WTC11 (cell line): ENCODE measurements at regions not wholly inside any gene's neighbourhood (a gene's known extent, or its start where the extent isn't known, plus 50 kb on each side); places are given as distances from the start of the nearest gene placed in this dataset.

ENCODE experiments used
- ATAC-seq: fragments of 200-7000 bp; cut with Tn5 transposase; 2 replicates; pipeline ENCODE4 v1.10.0; 2021; ENCODE audit warnings: mild to moderate bottlenecking, moderate library complexity
- CTCF ChIA-PET: fragments of 300-600 bp; sonication (Branson Sonifier 250); formaldehyde crosslinking; loops from one replicate; lab custom pipeline; 2021; ENCODE audit warnings: antibody characterized with exemption; lab: Charles Lee
- POLR2A ChIA-PET: fragments of 350-600 bp; sonication (Branson Sonifier 250); formaldehyde crosslinking; loops from one replicate; lab custom pipeline; 2021; ENCODE audit warnings: antibody characterized with exemption; lab: Charles Lee
- DNase-seq: peaks from one replicate; pipeline ENCODE4 v3.0.0; 2021; ENCODE audit warnings: low spot score
- H3K27ac Mint-ChIP-seq: 2 replicates; pipeline ENCODE4 v1.8.0; 2021; ENCODE audit warnings: mixed read lengths
- H3K27me3 Mint-ChIP-seq: 2 replicates; pipeline ENCODE4 v1.8.0; 2021; ENCODE audit warnings: low read depth, mild to moderate bottlenecking, moderate library complexity, mixed read lengths
- H3K36me3 Mint-ChIP-seq: 2 replicates; pipeline ENCODE4 v1.8.0; 2021; ENCODE audit warnings: mixed read lengths
- H3K4me1 Mint-ChIP-seq: 2 replicates; pipeline ENCODE4 v1.8.0; 2022; ENCODE audit warnings: mixed read lengths
- H3K4me3 Mint-ChIP-seq: 2 replicates; pipeline ENCODE4 v1.8.0; 2021; ENCODE audit warnings: mild to moderate bottlenecking, moderate library complexity, mixed read lengths
- H3K9me3 Mint-ChIP-seq: 2 replicates; pipeline ENCODE4 v1.8.0; 2021; ENCODE audit warnings: mixed read lengths
- ATF2 ChIP-seq: sonication (generic); formaldehyde crosslinking; IDR thresholded peaks from 2 replicates; pipeline ENCODE4 v1.8.1; 2022; ENCODE audit warnings: low read depth, missing genetic modification reagents, borderline replicate concordance
- ATF3 ChIP-seq: sonication (generic); formaldehyde crosslinking; conservative IDR thresholded peaks from 2 replicates; pipeline ENCODE4 v1.8.1; 2022; ENCODE audit warnings: mild to moderate bottlenecking, missing genetic modification reagents
- ATF6 ChIP-seq: sonication (generic); formaldehyde crosslinking; IDR thresholded peaks from 2 replicates; pipeline ENCODE4 v1.8.1; 2023; ENCODE audit warnings: mild to moderate bottlenecking, missing genetic modification reagents
- CREM ChIP-seq: sonication (generic); formaldehyde crosslinking; IDR thresholded peaks from 2 replicates; pipeline ENCODE4 v1.8.1; 2022; ENCODE audit warnings: mild to moderate bottlenecking, missing genetic modification reagents, moderate library complexity
- E2F1 ChIP-seq: sonication (generic); formaldehyde crosslinking; IDR thresholded peaks from 2 replicates; pipeline ENCODE4 v1.8.0; 2022; ENCODE audit warnings: mild to moderate bottlenecking, missing genetic modification reagents
- EMX1 ChIP-seq: fragments of 250-450 bp; sonication (Bioruptor Pico); IDR thresholded peaks from 2 replicates; pipeline ENCODE4 v1.8.0; 2021; ENCODE audit warnings: mild to moderate bottlenecking
- FOXP4 ChIP-seq: sonication (generic); formaldehyde crosslinking; IDR thresholded peaks from 2 replicates; pipeline ENCODE4 v1.8.0; 2022; ENCODE audit warnings: mild to moderate bottlenecking, missing genetic modification reagents
- HMGXB4 ChIP-seq: sonication (generic); formaldehyde crosslinking; IDR thresholded peaks from 2 replicates; pipeline ENCODE4 v1.8.1; 2023; ENCODE audit warnings: mild to moderate bottlenecking, moderate library complexity, missing genetic modification reagents
- IRF2 ChIP-seq: sonication (generic); formaldehyde crosslinking; IDR thresholded peaks from 2 replicates; pipeline ENCODE4 v1.8.0; 2022; ENCODE audit warnings: low read depth, missing genetic modification reagents, borderline replicate concordance
- PREB ChIP-seq: sonication (generic); formaldehyde crosslinking; IDR thresholded peaks from 2 replicates; pipeline ENCODE4 v1.8.1; 2022; ENCODE audit warnings: mild to moderate bottlenecking, missing genetic modification reagents, moderate library complexity, borderline replicate concordance
- USF2 ChIP-seq: sonication (generic); formaldehyde crosslinking; IDR thresholded peaks from 2 replicates; pipeline ENCODE4 v1.8.1; 2023; ENCODE audit warnings: mild to moderate bottlenecking, missing genetic modification reagents, moderate library complexity
- ZNF232 ChIP-seq: sonication (generic); formaldehyde crosslinking; IDR thresholded peaks from 2 replicates; pipeline ENCODE4 v1.8.0; 2022; ENCODE audit warnings: mild to moderate bottlenecking, missing genetic modification reagents
- ZNF317 ChIP-seq: sonication (generic); formaldehyde crosslinking; IDR thresholded peaks from 2 replicates; pipeline ENCODE4 v1.8.1; 2023; ENCODE audit warnings: low read depth, mild to moderate bottlenecking, moderate library complexity, missing genetic modification reagents, borderline replicate concordance
- ZNF512 ChIP-seq: sonication (generic); formaldehyde crosslinking; IDR thresholded peaks from 2 replicates; pipeline ENCODE4 v1.8.1; 2022; ENCODE audit warnings: missing genetic modification reagents, borderline replicate concordance
- ZNF671 ChIP-seq: fragments of 250-450 bp; sonication (Bioruptor Pico); IDR thresholded peaks from 2 replicates; pipeline ENCODE4 v1.8.0; 2021; ENCODE audit warnings: mild to moderate bottlenecking

- TF ChIP-seq EMX1 (CRISPR knock-in tag): no peak
- TF ChIP-seq PREB (CRISPR knock-in tag): no peak
Observed at GRCh38 chr20:22910287-22910852, 124.7 kb upstream of the SSTR4 start (continued).

- DNase-seq (no peak), ATAC-seq (no peak)
- POLR2A ChIA-PET: no interaction called here
- no peak overlapping the region for H3K27ac Mint-ChIP-seq
- H3K4me1 Mint-ChIP-seq: peaks cover 3% of the 10 kb centered on the region; the same call in 1 of the 2 replicates
- TF ChIP-seq PREB (CRISPR knock-in tag): no peak
- no peaks in the 10 kb centered on the region; the same call in none of the 2 replicates for H3K27me3 Mint-ChIP-seq
- H3K36me3 Mint-ChIP-seq: peaks cover 8% of the 10 kb centered on the region; the same call in 1 of the 2 replicates
- no peak overlapping the region for H3K4me3 Mint-ChIP-seq
- peaks cover 15% of the 10 kb centered on the region for H3K9me3 Mint-ChIP-seq
- CTCF ChIA-PET: no interaction called here
Observed at GRCh38 chr20:22914291-22914690, 120.8 kb upstream of the SSTR4 start.

- POLR2A ChIA-PET: no interaction called here
- Mint-ChIP-seq H3K27ac (no peak overlapping the region), H3K4me3 (no peak overlapping the region), H3K27me3 (no peaks in the 10 kb centered on the region; the same call in none of the 2 replicates), H3K36me3 (peaks cover 8% of the 10 kb centered on the region; the same call in 1 of the 2 replicates), H3K9me3 (peaks cover 15% of the 10 kb centered on the region), H3K4me1 (peaks cover 6% of the 10 kb centered on the region)
- ATAC-seq (no peak), DNase-seq (no peak)
- CTCF ChIA-PET: no interaction called here
- TF ChIP-seq ATF2: no peak
- TF ChIP-seq EMX1 (CRISPR knock-in tag): no peak
- TF ChIP-seq HMGXB4: no peak
- no peak for TF ChIP-seq ZNF317 (CRISPR knock-in tag)
- TF ChIP-seq IRF2 (CRISPR knock-in tag): no peak
- TF ChIP-seq FOXP4 (CRISPR knock-in tag): no peak
- TF ChIP-seq E2F1 (CRISPR knock-in tag): no peak
- TF ChIP-seq ATF3 (CRISPR knock-in tag): no peak
- no peak for TF ChIP-seq USF2 (CRISPR knock-in tag)
- no peak for TF ChIP-seq ATF6 (CRISPR knock-in tag)
- TF ChIP-seq CREM (CRISPR knock-in tag): no peak
- no peak for TF ChIP-seq ZNF512 (CRISPR knock-in tag)
- no peak for TF ChIP-seq ZNF671
- TF ChIP-seq ZNF232 (CRISPR knock-in tag): no peak
Observed at GRCh38 chr20:22915512-22915911, 119.6 kb upstream of the SSTR4 start.
